Breast epithelium (tissue), 3 donors: ENCODE measurements at regions not wholly inside any gene's neighbourhood (a gene's known extent, or its start where the extent isn't known, plus 50 kb on each side); places are given as distances from the start of the nearest gene placed in this dataset.

Source experiments
- CTCF ChIP-seq, 3 donors: fragments of 450-650 bp; IDR thresholded peaks; one replicate each; pipeline ENCODE4 v1.5.1; 2016 to 2017; ENCODE audit warnings: antibody characterized with exemption in 3 of 3, mild to moderate bottlenecking in 3 of 3, moderate library complexity in 3 of 3
- POLR2AphosphoS5 ChIP-seq, 3 donors: sonication (generic); formaldehyde crosslinking; IDR thresholded peaks; one replicate each; pipeline ENCODE4 v1.6.1; 2017; ENCODE audit warnings: antibody characterized with exemption in 3 of 3

- no peak for TF ChIP-seq POLR2AphosphoS5 (IDR thresholded peaks at IDR 0.05)
- TF ChIP-seq CTCF (IDR thresholded peaks at IDR 0.05) = no peak
Observed at GRCh38 chrX:10926891-10927290, 184.2 kb upstream of the HCCS start.
